Left renal pelvis (tissue), 4 donors: ENCODE measurements at regions not wholly inside any gene's neighbourhood (a gene's known extent, or its start where the extent isn't known, plus 50 kb on each side); places are given as distances from the start of the nearest gene placed in this dataset.
"Not testable (repeated sequence)": the region's sequence is repeated elsewhere in the genome, so short reads cannot be mapped to it uniquely, and the experiment has no call there.

Source experiments
- DNase-seq, 4 donors: peaks; one replicate each; pipeline ENCODE4 v3.0.0-alpha.2; 2013; ENCODE audit warnings: low read depth in 4 of 4, low spot score in 3 of 4

DNA sequence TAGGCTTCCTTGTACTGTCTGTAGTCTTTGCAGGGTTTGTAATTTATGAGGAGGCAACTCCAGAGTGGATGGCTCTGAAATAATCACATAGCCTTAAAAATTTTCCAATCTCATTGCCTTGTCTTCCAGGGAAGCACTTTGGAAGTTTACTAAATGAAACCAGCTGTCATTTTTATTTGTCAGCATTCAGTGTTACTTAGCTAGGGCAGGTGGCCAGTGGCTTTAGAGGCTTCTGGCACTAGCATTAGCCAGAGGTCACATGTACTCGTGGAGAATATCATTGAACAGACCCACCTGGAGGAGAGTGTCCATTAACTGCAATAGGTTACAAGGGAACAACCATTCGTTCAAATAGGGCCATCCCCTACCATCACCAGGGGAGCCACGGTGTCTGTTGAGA is 160.3 kb upstream of the SLC28A3 start:
- no peak for DNase-seq

DNA sequence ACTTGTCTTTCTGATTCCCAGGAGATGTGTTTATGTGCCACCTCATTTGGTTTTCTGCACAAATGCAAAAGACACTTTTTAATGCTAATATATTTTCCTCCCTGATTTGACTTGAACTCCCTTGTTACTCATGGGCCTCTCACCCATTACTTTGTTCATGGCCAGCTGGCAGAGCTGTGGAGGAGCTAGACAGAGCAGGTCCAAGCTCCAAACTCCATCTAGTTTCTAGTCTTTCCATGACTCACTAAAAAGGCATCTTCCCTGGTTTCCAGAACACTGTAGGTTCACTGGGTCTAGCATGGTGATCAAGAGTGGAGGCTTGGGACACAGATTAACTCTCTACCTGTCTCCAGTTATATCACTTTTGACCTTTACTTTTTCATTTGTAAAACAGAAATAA is 161.0 kb upstream of the SLC28A3 start:
- DNase-seq = no peak

- no peak for DNase-seq
Observed at GRCh38 chr9:84502066-84502465, 161.5 kb upstream of the SLC28A3 start.

GRCh38 chr9:84504360-84504759 is 163.8 kb upstream of the SLC28A3 start:
- no peak for DNase-seq

DNA sequence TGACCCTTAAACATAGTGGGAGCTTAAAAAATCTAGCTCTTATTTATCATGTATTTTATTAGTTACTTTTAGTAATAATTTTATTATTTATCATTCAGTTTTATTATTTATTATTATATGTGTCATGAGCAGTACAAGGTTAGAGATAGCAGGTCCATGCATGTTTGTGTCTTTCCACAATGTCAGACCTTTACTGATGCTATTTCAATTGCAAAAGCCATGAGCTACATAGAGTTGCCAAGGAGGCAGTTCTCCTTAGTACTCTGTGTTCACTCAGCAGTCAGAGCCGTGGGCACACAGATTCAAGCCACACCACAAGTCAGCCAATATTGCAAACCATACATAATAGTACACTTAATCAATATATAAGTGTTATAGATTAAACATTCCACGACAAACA is 157.9 kb upstream of the NTRK2 start:
- DNase-seq = no peak

- no peak for DNase-seq
Observed at GRCh38 chr9:84512493-84512892, 157.0 kb upstream of the NTRK2 start.

GRCh38 chr9:84513473-84513872 is 156.1 kb upstream of the NTRK2 start:
- DNase-seq = no peak

- DNase-seq = no peak
Observed at GRCh38 chr9:84513979-84514378, 155.6 kb upstream of the NTRK2 start.

GRCh38 chr9:84514421-84514820 is 155.1 kb upstream of the NTRK2 start:
- DNase-seq = no peak

DNA sequence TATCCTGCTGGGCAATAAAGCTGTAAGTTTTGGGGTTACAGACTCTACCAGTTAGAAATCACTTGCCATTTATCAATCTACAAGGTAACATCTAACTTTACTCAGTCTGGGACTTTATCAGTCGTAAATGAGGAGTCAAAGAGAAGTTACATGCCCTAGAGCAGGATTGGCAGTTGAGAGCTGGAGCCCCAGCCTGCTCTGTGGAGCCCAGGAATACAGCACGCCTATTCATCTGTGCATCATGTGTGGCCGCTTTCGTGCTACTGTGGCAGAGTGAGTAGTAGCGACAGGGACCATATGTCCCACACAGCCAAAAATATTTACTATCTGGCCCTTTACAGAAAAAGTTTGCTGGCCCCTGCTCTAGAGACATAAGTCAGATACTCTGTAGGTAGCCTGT is 152.5 kb upstream of the NTRK2 start:
- no peak for DNase-seq

DNA sequence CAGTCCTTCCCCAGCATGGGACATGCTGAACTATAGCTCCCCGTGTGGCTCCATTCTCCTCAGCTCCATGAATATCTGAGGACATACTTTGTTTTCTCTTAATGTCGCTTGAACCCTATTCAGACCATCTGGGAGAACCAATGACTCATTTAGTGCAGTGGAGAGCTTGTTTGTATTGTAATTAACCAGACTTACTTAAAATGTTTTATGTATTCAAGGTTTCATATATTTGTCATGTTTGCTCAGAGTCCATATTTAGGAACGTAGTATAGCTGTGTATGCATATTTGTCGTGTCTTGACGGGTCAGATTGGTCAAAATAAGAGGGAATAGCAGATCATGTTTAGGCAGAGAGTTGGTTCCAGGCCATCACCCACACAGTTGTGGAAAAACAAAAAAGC is 150.1 kb upstream of the NTRK2 start:
- DNase-seq = no peak

GRCh38 chr9:84521208-84521607 is 148.3 kb upstream of the NTRK2 start:
- DNase-seq = no peak

DNA sequence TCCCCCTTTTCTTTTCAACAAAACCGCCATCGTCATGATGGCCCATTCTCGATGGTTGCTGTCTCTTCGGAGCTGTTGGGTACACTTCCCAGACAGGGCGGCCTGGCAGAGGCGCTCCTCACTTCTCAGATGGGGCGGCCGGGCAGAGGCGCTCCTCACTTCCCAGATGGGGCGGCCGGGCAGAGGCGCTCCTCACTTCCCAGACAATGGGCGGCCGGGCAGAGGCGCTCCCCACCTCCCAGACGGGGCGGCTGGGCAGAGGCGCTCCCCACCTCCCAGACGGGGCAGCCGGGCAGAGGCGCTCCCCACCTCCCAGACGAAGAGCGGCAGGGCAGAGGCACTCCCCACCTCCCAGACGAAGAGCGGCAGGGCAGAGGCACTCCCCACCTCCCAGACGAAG is 143.3 kb upstream of the NTRK2 start:
- not testable (repeated sequence) for DNase-seq

- not testable (repeated sequence) for DNase-seq
Observed at GRCh38 chr9:84527060-84527720, 142.3 kb upstream of the NTRK2 start.

- not testable (repeated sequence) for DNase-seq
Observed at GRCh38 chr9:84535973-84536372, 133.6 kb upstream of the NTRK2 start.

DNA sequence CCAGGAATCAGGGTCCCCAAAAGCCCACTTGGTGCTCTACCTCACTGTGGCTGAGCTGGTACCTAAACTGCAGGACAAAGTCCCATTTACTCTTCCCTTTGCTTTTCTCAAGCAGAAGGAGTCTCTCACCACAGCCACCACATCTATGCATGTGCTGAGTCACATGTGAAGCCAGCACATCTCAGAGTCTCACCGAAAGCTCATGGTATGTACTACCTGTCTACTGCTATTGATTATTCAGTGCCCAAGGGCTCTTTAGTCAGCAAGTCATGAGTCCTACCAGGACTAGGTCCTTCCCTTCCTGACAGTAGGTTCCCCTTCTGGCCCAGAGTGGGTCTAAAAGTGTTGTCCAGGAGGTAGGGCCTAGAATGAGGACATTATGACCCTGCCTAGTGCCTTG is 130.7 kb upstream of the NTRK2 start:
- no peak for DNase-seq

GRCh38 chr9:84542554-84542953 is 127.0 kb upstream of the NTRK2 start:
- peak in 2 of 4 donors; percentile 8 to 51 for DNase-seq

GRCh38 chr9:84554069-84554664 is 115.4 kb upstream of the NTRK2 start:
- peak in 2 of 4 donors; percentile 26 to 41 for DNase-seq

GRCh38 chr9:84556556-84556955 is 113.0 kb upstream of the NTRK2 start:
- no peak for DNase-seq

DNA sequence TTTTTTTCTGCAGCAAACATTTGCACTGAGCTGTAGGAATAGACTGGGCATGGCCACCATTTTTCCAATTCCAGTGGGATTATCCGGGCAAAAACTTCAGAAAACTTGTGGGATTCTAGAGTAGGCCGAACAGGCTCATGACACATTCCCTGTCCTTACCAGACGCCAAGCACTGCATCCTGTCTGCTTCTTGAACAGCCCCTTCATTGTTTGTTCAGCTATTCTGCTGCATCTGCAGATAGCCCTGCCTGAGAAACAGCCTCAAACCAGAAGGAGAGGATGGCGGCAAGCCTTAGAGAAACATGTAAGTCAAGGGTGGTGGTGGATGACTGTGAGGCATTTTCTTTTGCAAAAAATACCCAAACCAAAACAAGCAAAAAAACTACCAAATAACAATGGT is 111.8 kb upstream of the NTRK2 start:
- DNase-seq = no peak

- DNase-seq = no peak
Observed at GRCh38 chr9:84563691-84564090, 105.8 kb upstream of the NTRK2 start.

DNA sequence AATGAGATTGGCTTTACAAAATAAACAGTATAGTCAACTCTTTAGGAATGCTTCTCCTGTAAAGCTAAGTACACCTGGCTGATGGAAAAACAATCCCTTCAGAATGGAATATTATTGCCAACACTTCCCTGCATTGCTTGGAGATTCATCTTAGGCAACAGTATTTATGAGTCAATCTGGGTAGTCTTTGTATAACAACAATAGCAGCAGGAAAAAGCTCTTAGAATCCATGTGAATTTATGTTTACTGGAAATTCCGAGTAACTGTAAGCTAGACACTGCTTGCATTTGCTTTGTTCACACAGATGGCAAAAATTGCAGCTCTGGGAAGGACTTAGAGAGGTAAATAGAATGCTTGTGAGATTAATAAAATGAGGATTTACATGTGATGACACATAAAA is 101.7 kb upstream of the NTRK2 start:
- no peak for DNase-seq
